Thoracic aorta (tissue), 2 donors: ENCODE measurements at regions not wholly inside any gene's neighbourhood (a gene's known extent, or its start where the extent isn't known, plus 50 kb on each side); places are given as distances from the start of the nearest gene placed in this dataset.

Experiments used
- ATAC-seq: fragments of 150-250 bp; one replicate; pipeline ENCODE4 v1.8.0; 2017; ENCODE audit warnings: low read depth; ENCODE audit not compliant: insufficient number of reproducible peaks, low FRiP score
- DNase-seq: peaks from one replicate; pipeline ENCODE4 v3.0.0-alpha.2; 2020; ENCODE audit warnings: low spot score
- H3K27ac ChIP-seq, 2 donors: fragments of 200-600 bp; sonication (generic); 1 replicate in 1 of 2; 2 replicates in 1 of 2; pipeline ENCODE4 v1.5.1; 2016; ENCODE audit warnings: mild to moderate bottlenecking in 2 of 2, moderate library complexity in 2 of 2
- H3K27me3 ChIP-seq: fragments of 200-600 bp; sonication (generic); replicated peaks from 2 replicates; pipeline ENCODE4 v1.6.0; 2016; ENCODE audit warnings: mild to moderate bottlenecking; ENCODE audit not compliant: insufficient read depth
- H3K36me3 ChIP-seq: fragments of 200-600 bp; sonication (generic); one replicate; pipeline ENCODE4 v1.5.1; 2016
- H3K4me1 ChIP-seq, 2 donors: fragments of 200-600 bp; sonication (generic); 1 replicate in 1 of 2; 2 replicates in 1 of 2; pipeline versions ENCODE4 v1.5.1 to v1.6.0; 2016; ENCODE audit warnings: low read depth in 2 of 2, mild to moderate bottlenecking in 1 of 2; ENCODE audit not compliant: control insufficient read depth in 1 of 2
- H3K4me3 ChIP-seq: fragments of 200-600 bp; sonication (generic); 2 replicates; pipeline ENCODE4 v1.5.1; 2016; ENCODE audit warnings: mild to moderate bottlenecking
- H3K9me3 ChIP-seq: fragments of 200-600 bp; sonication (generic); 2 replicates; pipeline ENCODE4 v1.5.1; 2016
- CTCF ChIP-seq: fragments of 200-600 bp; sonication (generic); IDR thresholded peaks from one replicate; pipeline ENCODE4 v1.5.1; 2019; ENCODE audit warnings: antibody characterized with exemption

GRCh38 chr4:1578251-1578773 is 105.8 kb downstream of the FAM53A start:
- Histone ChIP-seq H3K4me3 (peak overlapping the region; percentile 94), H3K4me1 (peaks cover 0 to 5% of the 10 kb centered on the region in 2 donors), H3K36me3 (no peaks in the 10 kb centered on the region), H3K27ac (no peak overlapping the region), H3K9me3 (no peaks in the 10 kb centered on the region), H3K27me3 (no peaks in the 10 kb centered on the region)
- no peak for TF ChIP-seq CTCF
- ATAC-seq = no peak
- DNase-seq = no peak

- ATAC-seq (no peak), DNase-seq (no peak)
- Histone ChIP-seq H3K4me3 (no peak overlapping the region), H3K27ac (no peak overlapping the region), H3K27me3 (no peaks in the 10 kb centered on the region), H3K36me3 (no peaks in the 10 kb centered on the region), H3K4me1 (peaks cover 0 to 5% of the 10 kb centered on the region in 2 donors), H3K9me3 (no peaks in the 10 kb centered on the region)
- no peak for TF ChIP-seq CTCF
These were observed 106.3 kb downstream of the FAM53A start for GRCh38 chr4:1577822-1578217.

GRCh38 chr4:1576961-1577821 is 106.9 kb downstream of the FAM53A start:
- H3K27ac ChIP-seq = no peak overlapping the region
- DNase-seq (no peak), ATAC-seq (no peak)
- H3K4me3 ChIP-seq = no peak overlapping the region
- no peak for TF ChIP-seq CTCF
- H3K27me3 ChIP-seq = no peaks in the 10 kb centered on the region
- peaks cover 0 to 5% of the 10 kb centered on the region in 2 donors for H3K4me1 ChIP-seq
- H3K36me3 ChIP-seq = no peaks in the 10 kb centered on the region
- H3K9me3 ChIP-seq = no peaks in the 10 kb centered on the region

- no peaks in the 10 kb centered on the region for H3K27me3 ChIP-seq
- DNase-seq (no peak), ATAC-seq (no peak)
- TF ChIP-seq CTCF = no peak
- no peaks in the 10 kb centered on the region for H3K36me3 ChIP-seq
- no peak overlapping the region for H3K4me3 ChIP-seq
- H3K27ac ChIP-seq = no peak overlapping the region
- H3K9me3 ChIP-seq = no peaks in the 10 kb centered on the region
- peaks cover 0 to 5% of the 10 kb centered on the region in 2 donors for H3K4me1 ChIP-seq
These were observed 107.7 kb downstream of the FAM53A start for GRCh38 chr4:1576304-1576960.
